GM23338 (cell line): ENCODE measurements at regions not wholly inside any gene's neighbourhood (a gene's known extent, or its start where the extent isn't known, plus 50 kb on each side); places are given as distances from the start of the nearest gene placed in this dataset.

Experiments
- CREB1 ChIP-seq: fragments of 250-450 bp; sonication (Bioruptor Pico); IDR thresholded peaks from 2 replicates; pipeline ENCODE4 v1.5.0; 2020; ENCODE audit warnings: low read depth, mild to moderate bottlenecking, moderate library complexity
- CTCF ChIP-seq, 2 experiments: fragments of 200-600 bp in 1 of 2; sonication (generic) in 1 of 2; conservative IDR thresholded peaks; 2 replicates each; pipeline versions ENCODE4 v1.5.1 to v1.6.1; 2016 to 2017; ENCODE audit warnings: antibody characterized with exemption in 2 of 2, low read depth in 2 of 2, mild to moderate bottlenecking in 2 of 2, moderate library complexity in 1 of 2
- EZH2 ChIP-seq: fragments of 200-600 bp; sonication (generic); IDR thresholded peaks from one replicate; pipeline ENCODE4 v1.8.0; 2017; ENCODE audit warnings: antibody characterized with exemption, mild to moderate bottlenecking, low read depth; ENCODE audit not compliant: unreplicated experiment
- JUNB ChIP-seq: IDR thresholded peaks from one replicate; pipeline ENCODE4 v1.6.1; 2016; ENCODE audit warnings: antibody characterized with exemption; ENCODE audit not compliant: unreplicated experiment
- NANOG ChIP-seq: IDR thresholded peaks from 2 replicates; pipeline ENCODE4 v1.6.1; 2016; ENCODE audit warnings: antibody characterized with exemption, borderline replicate concordance
- POLR2AphosphoS5 ChIP-seq: IDR thresholded peaks from 2 replicates; pipeline ENCODE4 v1.6.1; 2016; ENCODE audit warnings: antibody characterized with exemption, low read depth
- ZNF114 ChIP-seq: fragments of 250-450 bp; sonication (Bioruptor Pico); IDR thresholded peaks from 2 replicates; pipeline ENCODE4 v1.5.0; 2020; ENCODE audit warnings: mild to moderate bottlenecking, moderate library complexity
- ZNF462 ChIP-seq: fragments of 250-450 bp; sonication (Bioruptor Pico); IDR thresholded peaks from 2 replicates; pipeline ENCODE4 v1.5.0; 2020; ENCODE audit warnings: mild to moderate bottlenecking, moderate library complexity

GRCh38 chr18:72119082-72119481, 425.1 kb downstream of the CBLN2 start (continued):
- no peak for TF ChIP-seq ZNF462 (CRISPR knock-in tag)
- no peak for TF ChIP-seq POLR2AphosphoS5
- TF ChIP-seq EZH2, result no peak
- no peak for TF ChIP-seq JUNB
- TF ChIP-seq CTCF (conservative IDR thresholded peaks at IDR 0.05; ENCODE audit: low read depth in 2 of 2), result no peak
- TF ChIP-seq NANOG, result no peak
- TF ChIP-seq ZNF114 (CRISPR knock-in tag), result no peak
- no peak for TF ChIP-seq CREB1 (CRISPR knock-in tag)
